ENCODE measurements at regions not wholly inside any gene's neighbourhood (a gene's known extent, or its start where the extent isn't known, plus 50 kb on each side); places are given as distances from the start of the nearest gene placed in this dataset.

GRCh38 chr7:136637813-136638212 lies 230.6 kb upstream of the CHRM2 start:
- no peak overlapping the region for H3K9ac ChIP-seq (ENCODE audit: low read length)
- H3K4me3 ChIP-seq (ENCODE audit: insufficient read depth, low read length, poor library complexity, severe bottlenecking), result no peak overlapping the region
- no peak for TF ChIP-seq EZH2phosphoT487 (conservative IDR thresholded peaks at IDR 0.05; ENCODE audit: low read length)
- no peak for TF ChIP-seq CTCF (IDR thresholded peaks at IDR 0.05; ENCODE audit: insufficient read depth, low read length, poor library complexity, severe bottlenecking)
- H3K9me2 ChIP-seq (replicated peaks; ENCODE audit: insufficient read depth, low read length), result no peaks in the 10 kb centered on the region
- no peaks in the 10 kb centered on the region for H3K27me3 ChIP-seq (ENCODE audit: low read length)
- H3F3A ChIP-seq (ENCODE audit: insufficient read depth), result no peaks in the 10 kb centered on the region
- no peaks in the 10 kb centered on the region for H3K36me3 ChIP-seq (ENCODE audit: low read length)
- H3K79me2 ChIP-seq (ENCODE audit: insufficient read depth, low read length), result no peaks in the 10 kb centered on the region
- no peak overlapping the region for H3K27ac ChIP-seq (ENCODE audit: low read depth, low read length)
- H2AFZ ChIP-seq (ENCODE audit: low read depth, low read length, severe bottlenecking), result no peak overlapping the region
- H4K20me1 ChIP-seq (ENCODE audit: low read depth, low read length), result no peaks in the 10 kb centered on the region
- no peaks in the 10 kb centered on the region for H3K9me3 ChIP-seq (ENCODE audit: insufficient read depth, low read length)
- no peak overlapping the region for H3K4me2 ChIP-seq (ENCODE audit: low read depth, low read length, poor library complexity, severe bottlenecking)

GRCh38 chr7:136635751-136636150 lies 232.7 kb upstream of the CHRM2 start:
- H3K27me3 ChIP-seq (ENCODE audit: low read length), result no peaks in the 10 kb centered on the region
- H3K4me3 ChIP-seq (ENCODE audit: insufficient read depth, low read length, poor library complexity, severe bottlenecking), result no peak overlapping the region
- H3K4me2 ChIP-seq (ENCODE audit: low read depth, low read length, poor library complexity, severe bottlenecking), result no peak overlapping the region
- no peak overlapping the region for H3K27ac ChIP-seq (ENCODE audit: low read depth, low read length)
- H3K9ac ChIP-seq (ENCODE audit: low read length), result no peak overlapping the region
- H4K20me1 ChIP-seq (ENCODE audit: low read depth, low read length), result no peaks in the 10 kb centered on the region
- H3F3A ChIP-seq (ENCODE audit: insufficient read depth), result no peaks in the 10 kb centered on the region
- no peak for TF ChIP-seq CTCF (IDR thresholded peaks at IDR 0.05; ENCODE audit: insufficient read depth, low read length, poor library complexity, severe bottlenecking)
- no peak for TF ChIP-seq EZH2phosphoT487 (conservative IDR thresholded peaks at IDR 0.05; ENCODE audit: low read length)
- H2AFZ ChIP-seq (ENCODE audit: low read depth, low read length, severe bottlenecking), result no peak overlapping the region
- no peaks in the 10 kb centered on the region for H3K36me3 ChIP-seq (ENCODE audit: low read length)
- no peaks in the 10 kb centered on the region for H3K79me2 ChIP-seq (ENCODE audit: insufficient read depth, low read length)
- no peaks in the 10 kb centered on the region for H3K9me2 ChIP-seq (replicated peaks; ENCODE audit: insufficient read depth, low read length)
- no peaks in the 10 kb centered on the region for H3K9me3 ChIP-seq (ENCODE audit: insufficient read depth, low read length)

GRCh38 chr7:136618818-136619217 lies 249.6 kb upstream of the CHRM2 start:
- Histone ChIP-seq H3K27ac (ENCODE audit: low read depth, low read length) (no peak overlapping the region), H3K9ac (ENCODE audit: low read length) (no peak overlapping the region), H3K4me3 (ENCODE audit: insufficient read depth, low read length, poor library complexity, severe bottlenecking) (no peak overlapping the region), H3K9me2 (replicated peaks; ENCODE audit: insufficient read depth, low read length) (no peaks in the 10 kb centered on the region), H3K4me2 (ENCODE audit: low read depth, low read length, poor library complexity, severe bottlenecking) (no peak overlapping the region), H3K79me2 (ENCODE audit: insufficient read depth, low read length) (no peaks in the 10 kb centered on the region), H3K27me3 (ENCODE audit: low read length) (no peaks in the 10 kb centered on the region), H3F3A (ENCODE audit: insufficient read depth) (no peaks in the 10 kb centered on the region), H2AFZ (ENCODE audit: low read depth, low read length, severe bottlenecking) (no peak overlapping the region), H4K20me1 (ENCODE audit: low read depth, low read length) (no peaks in the 10 kb centered on the region), H3K9me3 (ENCODE audit: insufficient read depth, low read length) (no peaks in the 10 kb centered on the region), H3K36me3 (ENCODE audit: low read length) (no peaks in the 10 kb centered on the region)
- TF ChIP-seq EZH2phosphoT487 (conservative IDR thresholded peaks at IDR 0.05; ENCODE audit: low read length) (no peak), CTCF (IDR thresholded peaks at IDR 0.05; ENCODE audit: insufficient read depth, low read length, poor library complexity, severe bottlenecking) (no peak)
